K562 (cell line): ENCODE measurements at regions not wholly inside any gene's neighbourhood (a gene's known extent, or its start where the extent isn't known, plus 50 kb on each side); places are given as distances from the start of the nearest gene placed in this dataset.

Source experiments
- ARID3B ChIP-seq: fragments of 250-450 bp; sonication (Bioruptor Pico); IDR thresholded peaks from 2 replicates; pipeline ENCODE4 v1.4.0; 2020; ENCODE audit warnings: borderline replicate concordance
- ATF2 ChIP-seq: sonication (generic); formaldehyde crosslinking; IDR thresholded peaks from 2 replicates; pipeline ENCODE4 v1.8.1; 2022; ENCODE audit warnings: missing genetic modification reagents
- CCAR2 ChIP-seq: fragments of 200-400 bp; formaldehyde crosslinking; IDR thresholded peaks from 2 replicates; pipeline ENCODE4 v1.6.1; 2017; ENCODE audit warnings: mild to moderate bottlenecking, low read depth, low read length
- CHCHD3 ChIP-seq: fragments of 250-450 bp; sonication (Bioruptor Pico); IDR thresholded peaks from 2 replicates; pipeline ENCODE4 v2.1.2; 2022; ENCODE audit warnings: mild to moderate bottlenecking
- DNMT1 ChIP-seq: fragments of 450-650 bp; IDR thresholded peaks from 2 replicates; pipeline ENCODE4 v1.6.1; 2016; ENCODE audit warnings: antibody characterized with exemption, mild to moderate bottlenecking
- IRF2 ChIP-seq: sonication (generic); formaldehyde crosslinking; IDR thresholded peaks from 2 replicates; pipeline ENCODE4 v1.8.1; 2022; ENCODE audit warnings: mild to moderate bottlenecking, missing genetic modification reagents
- NR2C1 ChIP-seq, 2 experiments: fragments of 450-650 bp; IDR thresholded peaks; 2 replicates each; pipeline ENCODE4 v1.6.1; 2017; ENCODE audit warnings: mild to moderate bottlenecking in 2 of 2, antibody characterized with exemption in 1 of 2, inconsistent platforms in 1 of 2, missing compliant biosample characterization in 1 of 2, missing genetic modification characterization in 1 of 2
- NUFIP1 ChIP-seq: fragments of 450-650 bp; IDR thresholded peaks from 2 replicates; pipeline ENCODE4 v1.6.1; 2018; ENCODE audit not compliant: partially characterized antibody
- RHOXF2B ChIP-seq: fragments of 250-450 bp; sonication (Bioruptor Pico); conservative IDR thresholded peaks from 2 replicates; pipeline ENCODE4 v1.5.1; 2021
- SP1 ChIP-seq: sonication (generic); formaldehyde crosslinking; IDR thresholded peaks from 2 replicates; pipeline ENCODE4 v1.8.1; 2022; ENCODE audit warnings: mild to moderate bottlenecking, missing genetic modification reagents
- SRF ChIP-seq, 2 experiments: fragments of 250-450, 450-650 bp in 1 of 2; sonication (Bioruptor Pico) in 1 of 2; sonication (generic) in 1 of 2; formaldehyde crosslinking; IDR thresholded peaks; 2 replicates each; pipeline versions ENCODE4 v1.5.0 to v1.5.1; 2020 to 2022; ENCODE audit warnings: mild to moderate bottlenecking in 1 of 2, missing genetic modification reagents in 1 of 2
- ZKSCAN3 ChIP-seq: fragments of 250-450 bp; sonication (Bioruptor Pico); IDR thresholded peaks from 2 replicates; pipeline ENCODE4 v1.4.0; 2020
- TF ChIP-seq, protein P1 (sequence below): fragments of 450-650 bp; formaldehyde crosslinking; IDR thresholded peaks from 2 replicates; pipeline ENCODE4 v1.4.0; 2020; ENCODE audit warnings: mild to moderate bottlenecking, mixed read lengths

DNA sequence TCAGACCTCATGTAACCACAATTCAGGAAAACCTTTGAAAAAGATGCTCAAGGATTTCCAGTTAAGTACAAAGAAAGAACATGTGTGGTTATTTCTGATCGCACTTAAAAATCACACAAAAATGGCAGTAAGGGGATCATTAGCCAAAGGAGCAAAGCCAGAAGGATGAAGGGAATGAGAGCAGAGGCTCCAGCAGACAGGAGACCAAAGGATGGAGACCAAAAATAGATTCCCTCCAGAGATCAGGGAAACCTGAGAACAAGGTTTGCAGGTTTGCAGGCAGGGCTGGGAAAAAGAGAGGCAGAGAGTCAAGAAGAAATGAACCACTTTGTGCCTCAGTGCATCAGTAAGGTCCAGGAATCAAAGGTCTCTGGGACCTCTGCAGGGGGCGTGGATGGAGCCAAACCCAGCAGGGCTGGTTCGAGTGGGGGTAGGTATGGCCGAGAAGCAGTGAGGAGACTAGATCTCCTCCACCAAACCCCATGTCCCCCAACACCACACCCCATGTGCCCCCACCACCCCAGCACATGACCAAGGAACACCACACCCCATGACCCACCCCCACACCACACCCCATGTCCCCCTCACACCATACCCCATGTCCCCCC, 98.5 kb upstream of the GPC1 start (continued):
- no peak for TF ChIP-seq CHCHD3
- no peak for TF ChIP-seq SRF (CRISPR knock-in tag; IDR thresholded peaks at IDR 0.05)
- TF ChIP-seq ZKSCAN3 (CRISPR knock-in tag) = no peak
- TF ChIP-seq ATF2 (CRISPR knock-in tag) = no peak
- TF ChIP-seq NR2C1 (IDR thresholded peaks at IDR 0.05) = no peak
- no peak for TF ChIP-seq NR2C1 (tag; IDR thresholded peaks at IDR 0.05)
- TF ChIP-seq SP1 (CRISPR knock-in tag) = no peak
- no peak for TF ChIP-seq CCAR2
- TF ChIP-seq, protein P1, sequence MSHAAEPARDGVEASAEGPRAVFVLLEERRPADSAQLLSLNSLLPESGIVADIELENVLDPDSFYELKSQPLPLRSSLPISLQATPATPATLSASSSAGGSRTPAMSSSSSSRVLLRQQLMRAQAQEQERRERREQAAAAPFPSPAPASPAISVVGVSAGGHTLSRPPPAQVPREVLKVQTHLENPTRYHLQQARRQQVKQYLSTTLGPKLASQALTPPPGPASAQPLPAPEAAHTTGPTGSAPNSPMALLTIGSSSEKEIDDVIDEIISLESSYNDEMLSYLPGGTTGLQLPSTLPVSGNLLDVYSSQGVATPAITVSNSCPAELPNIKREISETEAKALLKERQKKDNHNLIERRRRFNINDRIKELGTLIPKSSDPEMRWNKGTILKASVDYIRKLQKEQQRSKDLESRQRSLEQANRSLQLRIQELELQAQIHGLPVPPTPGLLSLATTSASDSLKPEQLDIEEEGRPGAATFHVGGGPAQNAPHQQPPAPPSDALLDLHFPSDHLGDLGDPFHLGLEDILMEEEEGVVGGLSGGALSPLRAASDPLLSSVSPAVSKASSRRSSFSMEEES (CRISPR knock-in tag) = no peak
- TF ChIP-seq DNMT1 = no peak
- TF ChIP-seq ARID3B (CRISPR knock-in tag) = no peak
- no peak for TF ChIP-seq NUFIP1
- no peak for TF ChIP-seq RHOXF2B
- TF ChIP-seq IRF2 (CRISPR knock-in tag) = no peak
